Endodermal cell (in vitro differentiated cells): ENCODE measurements at regions not wholly inside any gene's neighbourhood (a gene's known extent, or its start where the extent isn't known, plus 50 kb on each side); places are given as distances from the start of the nearest gene placed in this dataset.

Experiments used
- DNase-seq: peaks from one replicate; pipeline ENCODE4 v3.0.0-alpha.2; 2017
- H3K27ac ChIP-seq: 2 replicates; pipeline ENCODE4 v1.5.1; 2013; ENCODE audit warnings: mild to moderate bottlenecking, low read depth, low read length, moderate library complexity
- H3K27me3 ChIP-seq: 2 replicates; pipeline ENCODE4 v1.6.1; 2013; ENCODE audit warnings: mild to moderate bottlenecking, low read length, moderate library complexity; ENCODE audit not compliant: insufficient read depth, control insufficient read depth, poor library complexity, severe bottlenecking
- H3K36me3 ChIP-seq: 2 replicates; pipeline ENCODE4 v1.7.0; 2013; ENCODE audit warnings: mild to moderate bottlenecking, low read length, moderate library complexity; ENCODE audit not compliant: control insufficient read depth, insufficient read depth
- H3K4me1 ChIP-seq: one replicate; pipeline ENCODE4 v1.7.0; 2013; ENCODE audit warnings: low read length; ENCODE audit not compliant: control insufficient read depth, insufficient read depth
- H3K4me3 ChIP-seq: 2 replicates; pipeline ENCODE4 v1.5.1; 2013; ENCODE audit warnings: mild to moderate bottlenecking, low read length, moderate library complexity
- H3K9ac ChIP-seq: 2 replicates; pipeline ENCODE4 v1.6.1; 2013; ENCODE audit warnings: mild to moderate bottlenecking, low read length, moderate library complexity; ENCODE audit not compliant: poor library complexity, severe bottlenecking; ENCODE audit errors: extremely low read depth
- H3K9me3 ChIP-seq: 2 replicates; pipeline ENCODE4 v1.6.1; 2013; ENCODE audit warnings: mild to moderate bottlenecking, low read length, moderate library complexity; ENCODE audit not compliant: control insufficient read depth
- H3K27ac Mint-ChIP-seq: 2 replicates; pipeline ENCODE4 v1.8.0; 2020; ENCODE audit warnings: mixed read lengths
- H3K27me3 Mint-ChIP-seq: 2 replicates; pipeline ENCODE4 v1.8.0; 2021; ENCODE audit warnings: mild to moderate bottlenecking, mixed read lengths; ENCODE audit not compliant: insufficient read depth
- H3K36me3 Mint-ChIP-seq: 2 replicates; pipeline ENCODE4 v1.8.0; 2020; ENCODE audit warnings: low read depth, mixed read lengths
- H3K4me1 Mint-ChIP-seq: 2 replicates; pipeline ENCODE4 v1.8.0; 2020; ENCODE audit warnings: mixed read lengths
- H3K4me3 Mint-ChIP-seq: 2 replicates; pipeline ENCODE4 v1.8.0; 2020; ENCODE audit warnings: mild to moderate bottlenecking, moderate library complexity, mixed read lengths
- H3K9me3 Mint-ChIP-seq: 2 replicates; pipeline ENCODE4 v1.8.0; 2020; ENCODE audit warnings: mild to moderate bottlenecking, mixed read lengths
- CTCF ChIP-seq: fragments of 200-600 bp; sonication (generic); conservative IDR thresholded peaks from 2 replicates; pipeline ENCODE4 v1.5.0; 2021; ENCODE audit warnings: antibody characterized with exemption, mild to moderate bottlenecking
- WGBS, 2 experiments: methylation state at CpG; one replicate each; pipeline versions ENCODE4 v1.1.5 to v1.1.7; 2013; ENCODE audit warnings: missing lambda C conversion rate in 2 of 2, mixed read lengths in 1 of 2; ENCODE audit not compliant: insufficient coverage in 1 of 2, insufficient read length in 1 of 2; 5-methylcytosine and 5-hydroxymethylcytosine counted together

DNA sequence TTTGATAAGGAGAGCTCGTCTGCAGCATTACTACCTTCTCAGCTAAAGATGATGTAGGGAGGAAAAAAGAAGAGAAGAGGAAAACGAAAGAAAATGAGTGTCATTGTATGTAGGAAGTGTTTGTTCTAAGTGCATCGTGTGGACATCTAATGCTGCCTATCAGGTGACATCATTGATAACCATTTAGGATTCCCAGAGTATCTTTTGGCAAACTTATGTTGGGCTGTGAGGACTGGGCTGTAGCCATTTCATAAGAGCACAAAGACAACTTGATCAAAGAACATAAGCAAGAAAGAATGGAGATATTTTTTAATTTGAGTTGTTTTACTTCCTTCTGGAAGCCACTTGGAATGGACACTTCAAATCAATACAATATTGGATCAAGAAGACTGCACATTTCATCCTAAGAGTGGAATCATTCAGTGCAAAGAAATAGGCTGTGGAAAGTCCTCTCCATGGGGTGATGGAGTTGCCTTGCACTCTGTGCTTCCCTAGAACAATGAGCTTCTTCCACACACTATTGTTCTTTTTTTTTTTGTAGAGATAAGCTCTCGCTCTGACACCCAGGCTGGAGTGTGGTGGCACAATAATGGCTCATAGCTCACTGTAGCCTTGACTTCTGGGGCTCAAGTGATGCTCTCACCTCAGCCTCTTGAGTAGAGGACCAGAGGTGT lies 52.4 kb upstream of the UBL3 start:
- H3K36me3 Mint-ChIP-seq = no peaks in the 10 kb centered on the region
- no peak overlapping the region for H3K27ac ChIP-seq
- peaks cover 8% of the 10 kb centered on the region for H3K9me3 ChIP-seq
- peaks cover 4% of the 10 kb centered on the region for H3K9me3 Mint-ChIP-seq
- WGBS, 2 experiments = 73 to 80% methylated on average over 3 to 4 of the region's 4 CpGs
- H3K4me3 ChIP-seq = no peak overlapping the region
- no peak overlapping the region for H3K9ac ChIP-seq
- no peaks in the 10 kb centered on the region for H3K27me3 Mint-ChIP-seq
- TF ChIP-seq CTCF = no peak
- H3K27ac Mint-ChIP-seq = no peak overlapping the region
- no peaks in the 10 kb centered on the region for H3K36me3 ChIP-seq
- peaks cover 14% of the 10 kb centered on the region for H3K4me1 Mint-ChIP-seq
- no peak for DNase-seq
- no peaks in the 10 kb centered on the region for H3K4me1 ChIP-seq
- H3K4me3 Mint-ChIP-seq = no peak overlapping the region
- no peaks in the 10 kb centered on the region for H3K27me3 ChIP-seq

- 88 to 92% methylated on average over 9 to 11 of the region's 11 CpGs for WGBS, 2 experiments
- no peak overlapping the region for H3K4me3 Mint-ChIP-seq
- H3K9me3 Mint-ChIP-seq = peaks cover 4% of the 10 kb centered on the region
- Histone ChIP-seq H3K9ac (no peak overlapping the region), H3K27ac (no peak overlapping the region), H3K27me3 (no peaks in the 10 kb centered on the region), H3K36me3 (no peaks in the 10 kb centered on the region), H3K9me3 (peaks cover 8% of the 10 kb centered on the region), H3K4me3 (no peak overlapping the region), H3K4me1 (no peaks in the 10 kb centered on the region)
- no peak for TF ChIP-seq CTCF
- no peaks in the 10 kb centered on the region for H3K36me3 Mint-ChIP-seq
- no peak for DNase-seq
- no peak overlapping the region for H3K27ac Mint-ChIP-seq
- H3K4me1 Mint-ChIP-seq = peaks cover 14% of the 10 kb centered on the region
- no peaks in the 10 kb centered on the region for H3K27me3 Mint-ChIP-seq
These were observed 51.6 kb upstream of the UBL3 start for GRCh38 chr13:29901710-29902631.
